Endothelial cell of umbilical vein (primary cell): ENCODE measurements at regions not wholly inside any gene's neighbourhood (a gene's known extent, or its start where the extent isn't known, plus 50 kb on each side); places are given as distances from the start of the nearest gene placed in this dataset.

Experiments
- BruUV-seq: library from RNA; stranded (reverse); fragments of 400-500 nt; replicated peaks from 2 replicates; lab custom pipeline; 2021; lab: Mats Ljungman, UMichigan
- CTCF ChIA-PET: fragments of 300-600, 350-600 bp; sonication (Branson Sonifier 250); formaldehyde crosslinking; loops from one replicate; lab custom pipeline; 2021; ENCODE audit warnings: antibody characterized with exemption, inconsistent platforms; lab: Charles Lee
- POLR2A ChIA-PET: fragments of 300-600, 350-600 bp; sonication (Branson Sonifier 250); formaldehyde crosslinking; loops from one replicate; lab custom pipeline; 2021; ENCODE audit warnings: antibody characterized with exemption, inconsistent platforms; lab: Charles Lee
- DNase-seq: peaks from one replicate; pipeline ENCODE4 v3.0.0-alpha.2; 2011; ENCODE audit warnings: low read depth, low spot score
- FAIRE-seq: peaks from 2 replicates; lab custom pipeline; 2011; peaks lifted over from hg19 to GRCh38; lab: Jason Lieb, UNC
- H2AFZ ChIP-seq: 2 replicates; pipeline ENCODE4 v1.6.0; 2012; ENCODE audit warnings: low read depth, low read length, control low read depth, inconsistent platforms
- H3K27ac ChIP-seq: 2 replicates; pipeline ENCODE4 v1.5.1; 2011; ENCODE audit warnings: low read depth, mild to moderate bottlenecking, control low read depth, low read length, moderate library complexity; ENCODE audit not compliant: insufficient read depth
- H3K27me3 ChIP-seq, 2 experiments: 2 replicates each; pipeline versions ENCODE4 v1.6.0 to v1.6.1; 2011; ENCODE audit warnings: low read length in 2 of 2, mixed read lengths in 1 of 2; ENCODE audit not compliant: control insufficient read depth in 2 of 2, insufficient read depth in 2 of 2
- H3K36me3 ChIP-seq, 2 experiments: 2 replicates in 1 of 2; 3 replicates in 1 of 2; pipeline ENCODE4 v1.5.1; 2011; ENCODE audit warnings: low read length in 2 of 2, mild to moderate bottlenecking in 1 of 2, moderate library complexity in 1 of 2; ENCODE audit not compliant: control insufficient read depth in 2 of 2, insufficient read depth in 2 of 2; ENCODE audit errors: extremely low read depth in 1 of 2
- H3K4me1 ChIP-seq: 3 replicates; pipeline ENCODE4 v1.5.1; 2011; ENCODE audit warnings: mild to moderate bottlenecking, low read length; ENCODE audit not compliant: control insufficient read depth, insufficient read depth; ENCODE audit errors: extremely low read depth
- H3K4me2 ChIP-seq: 2 replicates; pipeline ENCODE4 v1.6.1; 2011; ENCODE audit warnings: low read length, control low read depth, mixed read lengths; ENCODE audit not compliant: insufficient read depth
- H3K4me3 ChIP-seq, 3 experiments: fragments of 200-600 bp in 1 of 3; sonication (generic), shearing (Covaris generic) in 1 of 3; replicated peaks in 1 of 3; 2 replicates each; pipeline ENCODE4 v1.5.1; 2011 to 2016; ENCODE audit warnings: control low read depth in 3 of 3, low read length in 3 of 3, mild to moderate bottlenecking in 2 of 3, inconsistent platforms in 1 of 3, low read depth in 1 of 3, moderate library complexity in 1 of 3; ENCODE audit not compliant: insufficient read depth in 1 of 3
- H3K79me2 ChIP-seq: 2 replicates; pipeline ENCODE4 v1.6.0; 2012; ENCODE audit warnings: low read length, inconsistent platforms; ENCODE audit not compliant: control insufficient read depth, insufficient read depth
- H3K9ac ChIP-seq: replicated peaks from 2 replicates; pipeline ENCODE3; 2011; ENCODE audit warnings: low read length, control low read depth; ENCODE audit not compliant: insufficient read depth; ENCODE audit errors: extremely low read depth
- H3K9me1 ChIP-seq: replicated peaks from 3 replicates; pipeline ENCODE4 v1.6.0; 2011; ENCODE audit warnings: mild to moderate bottlenecking, low read length; ENCODE audit not compliant: control insufficient read depth, insufficient read depth; ENCODE audit errors: extremely low read depth
- H3K9me3 ChIP-seq: replicated peaks from 2 replicates; pipeline ENCODE4 v1.5.1; 2012; ENCODE audit warnings: low read length, inconsistent platforms; ENCODE audit not compliant: control insufficient read depth, insufficient read depth
- H4K20me1 ChIP-seq: replicated peaks from 2 replicates; pipeline ENCODE3; 2011; ENCODE audit warnings: mild to moderate bottlenecking, low read length; ENCODE audit not compliant: control insufficient read depth, insufficient read depth; ENCODE audit errors: extremely low read depth
- CTCF ChIP-seq, 2 donors: IDR thresholded peaks; 1 replicate in 1 of 2; 2 replicates in 1 of 2; pipeline ENCODE4 v1.5.1; 2011; ENCODE audit warnings: low read length in 2 of 2, mild to moderate bottlenecking in 2 of 2, moderate library complexity in 2 of 2, control low read depth in 1 of 2, inconsistent platforms in 1 of 2, low read depth in 1 of 2; ENCODE audit not compliant: insufficient read depth in 1 of 2; ENCODE audit errors: extremely low read depth in 1 of 2
- EZH2 ChIP-seq: IDR thresholded peaks from 2 replicates; pipeline ENCODE4 v1.6.1; 2012; ENCODE audit warnings: borderline replicate concordance, low read depth, mild to moderate bottlenecking, moderate library complexity, low read length, inconsistent platforms; ENCODE audit not compliant: severe bottlenecking
- FOS ChIP-seq: IDR thresholded peaks from 2 replicates; pipeline ENCODE4 v1.6.1; 2011; ENCODE audit warnings: mild to moderate bottlenecking, low read length, moderate library complexity, borderline replicate concordance; ENCODE audit not compliant: insufficient read depth
- GATA2 ChIP-seq: IDR thresholded peaks from 2 replicates; pipeline ENCODE4 v1.7.0; 2011; ENCODE audit warnings: low read depth, mild to moderate bottlenecking, moderate library complexity, mixed read lengths, low read length; ENCODE audit not compliant: insufficient read length, insufficient read depth
- JUN ChIP-seq: IDR thresholded peaks from 2 replicates; pipeline ENCODE4 v1.6.1; 2011; ENCODE audit warnings: borderline replicate concordance, low read depth; ENCODE audit not compliant: insufficient read length, insufficient read depth
- MYC ChIP-seq: IDR thresholded peaks from one replicate; pipeline ENCODE4 v1.6.1; 2011; ENCODE audit warnings: mild to moderate bottlenecking, low read depth, low read length
- POLR2A ChIP-seq: IDR thresholded peaks from 2 replicates; pipeline ENCODE4 v1.6.1; 2012; ENCODE audit warnings: low read depth, mild to moderate bottlenecking, control low read depth, low read length
- POLR2AphosphoS5 ChIP-seq: IDR thresholded peaks from 2 replicates; pipeline ENCODE4 v1.6.1; 2012; ENCODE audit warnings: low read depth, mild to moderate bottlenecking, control low read depth, low read length, moderate library complexity; ENCODE audit not compliant: insufficient read depth
- dilution Hi-C: fragments of 300-500 bp; cut with MboI; formaldehyde crosslinking; loops from one replicate; pipeline ENCODE4 v1.15.0; 2019; ENCODE audit warnings: low sequenced_read_pairs; ENCODE audit not compliant: extremely low pct_ligation_motif_present
- intact Hi-C: fragments of 100-400 bp; cut with micrococcal nuclease; formaldehyde crosslinking; loops from one replicate; pipeline ENCODE4 v1.10.0; 2022
- TF ChIP-seq, protein P1 (sequence below): IDR thresholded peaks from 2 replicates; pipeline ENCODE4 v1.6.1; 2011; ENCODE audit not compliant: insufficient read depth, insufficient read length

DNA sequence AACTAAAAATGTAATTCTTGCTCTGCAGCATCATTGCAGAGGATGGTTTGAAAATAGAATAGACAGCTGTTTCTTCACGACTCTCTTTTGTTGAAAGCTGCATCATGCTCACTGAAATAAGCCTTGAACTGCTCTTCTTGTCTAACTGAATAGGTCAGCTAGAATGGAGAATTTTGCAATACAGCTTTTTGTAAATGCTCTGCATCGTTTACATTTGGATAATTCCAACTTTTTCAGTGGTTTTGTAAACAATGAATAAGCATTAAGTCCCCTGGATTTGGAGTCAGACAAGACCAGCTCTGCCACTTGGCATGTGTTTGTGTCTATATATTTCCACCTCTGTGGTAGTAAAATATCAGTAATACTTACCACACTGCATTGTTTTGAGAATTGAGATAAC, 95.2 kb downstream of the PLSCR2 start:
- Histone ChIP-seq H4K20me1 (no peaks in the 10 kb centered on the region), H3K36me3 (no peaks in the 10 kb centered on the region), H3K27ac (no peak overlapping the region), H3K4me3 (no peak overlapping the region), H3K9me1 (no peaks in the 10 kb centered on the region), H2AFZ (no peak overlapping the region), H3K4me2 (no peak overlapping the region), H3K9me3 (no peaks in the 10 kb centered on the region), H3K4me1 (no peaks in the 10 kb centered on the region), H3K9ac (no peak overlapping the region), H3K79me2 (no peaks in the 10 kb centered on the region), H3K27me3 (no peaks in the 10 kb centered on the region)
- DNase-seq: no peak
- ChIA-PET POLR2A (no interaction called here), CTCF (interaction anchor here (1.3 kb wide), 1 partner anchor 203 kb away, joined by 3 read pairs; no protein-coding TSS in a partner anchor)
- TF ChIP-seq MYC: no peak
- TF ChIP-seq POLR2A: no peak
- TF ChIP-seq CTCF (IDR thresholded peaks at IDR 0.05; ENCODE audit: extremely low read depth in 1 of 2, insufficient read depth in 1 of 2, low read depth in 1 of 2, low read length in 2 of 2): no peak
- TF ChIP-seq POLR2AphosphoS5: no peak
- TF ChIP-seq EZH2: no peak
- TF ChIP-seq GATA2: no peak
- no peak for TF ChIP-seq FOS
- TF ChIP-seq, protein P1, sequence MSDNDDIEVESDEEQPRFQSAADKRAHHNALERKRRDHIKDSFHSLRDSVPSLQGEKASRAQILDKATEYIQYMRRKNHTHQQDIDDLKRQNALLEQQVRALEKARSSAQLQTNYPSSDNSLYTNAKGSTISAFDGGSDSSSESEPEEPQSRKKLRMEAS: no peak
- no peak for TF ChIP-seq JUN
- dilution Hi-C loops: no loop called here
- FAIRE-seq: no peak
- BruUV-seq: no TSS peak
- intact Hi-C loops: no loop called here
